Epithelial cell of esophagus (primary cell): ENCODE measurements at regions not wholly inside any gene's neighbourhood (a gene's known extent, or its start where the extent isn't known, plus 50 kb on each side); places are given as distances from the start of the nearest gene placed in this dataset.

ENCODE experiments used
- DNase-seq: peaks from one replicate; pipeline ENCODE4 v3.0.0; 2010; ENCODE audit warnings: low read depth
- H3K4me3 ChIP-seq: 2 replicates; pipeline ENCODE4 v1.5.1; 2011; ENCODE audit warnings: mild to moderate bottlenecking, low read length, control low read depth
- TF ChIP-seq, protein P1 (sequence below): IDR thresholded peaks from 2 replicates; pipeline ENCODE4 v1.5.1; 2011; ENCODE audit warnings: low read depth, mild to moderate bottlenecking, low read length, control low read depth, inconsistent platforms; ENCODE audit not compliant: insufficient read depth; ENCODE audit errors: missing control alignments

GRCh38 chr9:84471816-84472215, 131.3 kb upstream of the SLC28A3 start:
- DNase-seq = no peak
- TF ChIP-seq, protein P1, sequence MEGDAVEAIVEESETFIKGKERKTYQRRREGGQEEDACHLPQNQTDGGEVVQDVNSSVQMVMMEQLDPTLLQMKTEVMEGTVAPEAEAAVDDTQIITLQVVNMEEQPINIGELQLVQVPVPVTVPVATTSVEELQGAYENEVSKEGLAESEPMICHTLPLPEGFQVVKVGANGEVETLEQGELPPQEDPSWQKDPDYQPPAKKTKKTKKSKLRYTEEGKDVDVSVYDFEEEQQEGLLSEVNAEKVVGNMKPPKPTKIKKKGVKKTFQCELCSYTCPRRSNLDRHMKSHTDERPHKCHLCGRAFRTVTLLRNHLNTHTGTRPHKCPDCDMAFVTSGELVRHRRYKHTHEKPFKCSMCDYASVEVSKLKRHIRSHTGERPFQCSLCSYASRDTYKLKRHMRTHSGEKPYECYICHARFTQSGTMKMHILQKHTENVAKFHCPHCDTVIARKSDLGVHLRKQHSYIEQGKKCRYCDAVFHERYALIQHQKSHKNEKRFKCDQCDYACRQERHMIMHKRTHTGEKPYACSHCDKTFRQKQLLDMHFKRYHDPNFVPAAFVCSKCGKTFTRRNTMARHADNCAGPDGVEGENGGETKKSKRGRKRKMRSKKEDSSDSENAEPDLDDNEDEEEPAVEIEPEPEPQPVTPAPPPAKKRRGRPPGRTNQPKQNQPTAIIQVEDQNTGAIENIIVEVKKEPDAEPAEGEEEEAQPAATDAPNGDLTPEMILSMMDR = no peak

GRCh38 chr9:84478996-84479395, 138.4 kb upstream of the SLC28A3 start:
- TF ChIP-seq, protein P1 = no peak
- H3K4me3 ChIP-seq = no peak overlapping the region
- DNase-seq = peak; percentile 56

More at GRCh38 chr9:84471816-84472215, 131.3 kb upstream of the SLC28A3 start:
- H3K4me3 ChIP-seq = no peak overlapping the region

- TF ChIP-seq, protein P1 = no peak
- H3K4me3 ChIP-seq = no peak overlapping the region
- no peak for DNase-seq
These were observed 139.5 kb upstream of the SLC28A3 start for GRCh38 chr9:84480071-84480470.

DNA sequence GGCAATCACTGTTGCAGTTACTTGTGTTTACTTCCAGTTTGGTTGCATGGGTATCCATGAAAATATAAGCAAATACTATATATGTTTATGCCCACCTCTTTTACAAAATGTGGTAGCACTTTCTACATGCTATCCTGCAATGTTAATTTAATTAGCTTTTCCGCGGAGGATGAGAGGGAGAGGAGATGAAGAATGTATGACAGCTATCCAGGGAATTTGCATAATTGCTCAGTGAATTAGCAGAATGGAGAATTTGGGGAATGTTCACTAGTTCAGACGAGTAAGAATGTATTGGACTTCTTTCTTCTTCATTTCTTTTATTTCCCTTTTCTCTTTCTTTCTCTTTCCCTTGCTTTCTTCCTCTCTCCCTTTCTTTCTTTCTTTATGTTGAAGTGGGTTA, 140.7 kb upstream of the SLC28A3 start:
- no peak overlapping the region for H3K4me3 ChIP-seq
- DNase-seq = no peak
- TF ChIP-seq, protein P1 = no peak

GRCh38 chr9:84481636-84482218, 141.2 kb upstream of the SLC28A3 start:
- TF ChIP-seq, protein P1 = no peak
- H3K4me3 ChIP-seq = no peak overlapping the region
- no peak for DNase-seq

DNA sequence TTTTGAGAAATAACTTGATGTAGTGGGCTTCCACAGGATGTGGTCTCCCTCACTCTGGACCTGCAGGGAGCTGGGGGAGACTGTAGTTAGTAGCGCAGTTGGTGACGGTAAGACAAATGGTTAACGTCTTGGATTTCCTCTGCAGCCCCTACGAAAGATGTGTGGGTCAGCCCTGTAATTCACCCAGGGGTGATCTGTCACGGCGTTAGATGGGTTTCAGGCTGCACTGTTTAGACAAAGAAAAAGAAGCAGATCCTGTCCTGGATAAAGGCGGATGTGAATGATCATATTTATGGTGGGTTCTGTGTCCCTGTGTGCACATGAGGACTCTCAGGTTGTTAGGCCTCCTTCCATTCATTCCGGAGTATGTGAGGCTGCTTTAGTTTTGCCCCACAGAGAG, 142.0 kb upstream of the SLC28A3 start:
- H3K4me3 ChIP-seq = no peak overlapping the region
- DNase-seq = no peak
- TF ChIP-seq, protein P1 = no peak

GRCh38 chr9:84484172-84484571, 143.6 kb upstream of the SLC28A3 start:
- no peak for DNase-seq
- H3K4me3 ChIP-seq = no peak overlapping the region
- TF ChIP-seq, protein P1 = no peak
